DND-41 (cell line): ENCODE measurements at regions not wholly inside any gene's neighbourhood (a gene's known extent, or its start where the extent isn't known, plus 50 kb on each side); places are given as distances from the start of the nearest gene placed in this dataset.

Source experiments
- ATAC-seq: fragments of 200-7000 bp; cut with Tn5 transposase; 3 replicates; pipeline ENCODE4 v1.9.1; 2021; ENCODE audit warnings: low read depth; ENCODE audit not compliant: insufficient read depth
- DNase-seq: peaks from one replicate; pipeline ENCODE4 v3.0.0-alpha.2; 2020
- H2AFZ ChIP-seq: 2 replicates; pipeline ENCODE4 v1.6.0; 2012; ENCODE audit warnings: low read depth, low read length
- H3K27ac ChIP-seq: 2 replicates; pipeline ENCODE4 v1.5.1; 2012; ENCODE audit warnings: low read length, inconsistent platforms
- H3K27me3 ChIP-seq: fragments of 200-600 bp; sonication (generic); 2 replicates; pipeline ENCODE4 v1.6.0; 2012; ENCODE audit warnings: low read length, mild to moderate bottlenecking, inconsistent platforms; ENCODE audit not compliant: insufficient read depth, poor library complexity
- H3K36me3 ChIP-seq: 2 replicates; pipeline ENCODE4 v1.5.1; 2012; ENCODE audit warnings: low read length, inconsistent platforms; ENCODE audit not compliant: insufficient read depth
- H3K4me1 ChIP-seq: 2 replicates; pipeline ENCODE4 v1.5.1; 2012; ENCODE audit warnings: mild to moderate bottlenecking, low read length; ENCODE audit not compliant: insufficient read depth
- H3K4me2 ChIP-seq: 2 replicates; pipeline ENCODE4 v1.6.0; 2012; ENCODE audit warnings: mild to moderate bottlenecking, moderate library complexity, low read length, inconsistent platforms; ENCODE audit not compliant: insufficient read depth
- H3K4me3 ChIP-seq, 2 experiments: fragments of 200-600 bp in 1 of 2; shearing (Covaris generic) in 1 of 2; 2 replicates each; pipeline ENCODE4 v1.5.1; 2012 to 2016; ENCODE audit warnings: inconsistent platforms in 2 of 2, low read length in 2 of 2, mild to moderate bottlenecking in 2 of 2, low read depth in 1 of 2, moderate library complexity in 1 of 2
- H3K79me2 ChIP-seq: 2 replicates; pipeline ENCODE4 v1.6.0; 2012; ENCODE audit warnings: low read length, inconsistent platforms; ENCODE audit not compliant: insufficient read depth
- H3K9ac ChIP-seq: 2 replicates; pipeline ENCODE4 v1.6.0; 2012; ENCODE audit warnings: low read depth, mild to moderate bottlenecking, inconsistent platforms, low read length, moderate library complexity
- H3K9me3 ChIP-seq: 2 replicates; pipeline ENCODE4 v1.5.1; 2012; ENCODE audit warnings: low read length, moderate library complexity, mild to moderate bottlenecking, inconsistent platforms; ENCODE audit not compliant: insufficient read depth, severe bottlenecking
- H4K20me1 ChIP-seq: 2 replicates; pipeline ENCODE4 v1.6.0; 2012; ENCODE audit warnings: low read length; ENCODE audit not compliant: insufficient read depth
- EZH2 ChIP-seq: IDR thresholded peaks from 3 replicates; pipeline ENCODE4 v1.6.1; 2012; ENCODE audit warnings: borderline replicate concordance, low read depth, mild to moderate bottlenecking, moderate library complexity, low read length, inconsistent platforms; ENCODE audit not compliant: severe bottlenecking
- TF ChIP-seq, protein P1 (sequence below): IDR thresholded peaks from 2 replicates; pipeline ENCODE4 v1.5.1; 2012; ENCODE audit warnings: borderline replicate concordance, low read length, moderate library complexity, mild to moderate bottlenecking; ENCODE audit not compliant: poor library complexity, severe bottlenecking; ENCODE audit errors: extremely low read depth

- Histone ChIP-seq H3K79me2 (no peaks in the 10 kb centered on the region), H3K9ac (no peak overlapping the region)
- TF ChIP-seq EZH2: no peak
- TF ChIP-seq, protein P1, sequence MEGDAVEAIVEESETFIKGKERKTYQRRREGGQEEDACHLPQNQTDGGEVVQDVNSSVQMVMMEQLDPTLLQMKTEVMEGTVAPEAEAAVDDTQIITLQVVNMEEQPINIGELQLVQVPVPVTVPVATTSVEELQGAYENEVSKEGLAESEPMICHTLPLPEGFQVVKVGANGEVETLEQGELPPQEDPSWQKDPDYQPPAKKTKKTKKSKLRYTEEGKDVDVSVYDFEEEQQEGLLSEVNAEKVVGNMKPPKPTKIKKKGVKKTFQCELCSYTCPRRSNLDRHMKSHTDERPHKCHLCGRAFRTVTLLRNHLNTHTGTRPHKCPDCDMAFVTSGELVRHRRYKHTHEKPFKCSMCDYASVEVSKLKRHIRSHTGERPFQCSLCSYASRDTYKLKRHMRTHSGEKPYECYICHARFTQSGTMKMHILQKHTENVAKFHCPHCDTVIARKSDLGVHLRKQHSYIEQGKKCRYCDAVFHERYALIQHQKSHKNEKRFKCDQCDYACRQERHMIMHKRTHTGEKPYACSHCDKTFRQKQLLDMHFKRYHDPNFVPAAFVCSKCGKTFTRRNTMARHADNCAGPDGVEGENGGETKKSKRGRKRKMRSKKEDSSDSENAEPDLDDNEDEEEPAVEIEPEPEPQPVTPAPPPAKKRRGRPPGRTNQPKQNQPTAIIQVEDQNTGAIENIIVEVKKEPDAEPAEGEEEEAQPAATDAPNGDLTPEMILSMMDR: no peak
Observed at GRCh38 chr7:38122501-38122900, 55.5 kb upstream of the STARD3NL start.

DNA sequence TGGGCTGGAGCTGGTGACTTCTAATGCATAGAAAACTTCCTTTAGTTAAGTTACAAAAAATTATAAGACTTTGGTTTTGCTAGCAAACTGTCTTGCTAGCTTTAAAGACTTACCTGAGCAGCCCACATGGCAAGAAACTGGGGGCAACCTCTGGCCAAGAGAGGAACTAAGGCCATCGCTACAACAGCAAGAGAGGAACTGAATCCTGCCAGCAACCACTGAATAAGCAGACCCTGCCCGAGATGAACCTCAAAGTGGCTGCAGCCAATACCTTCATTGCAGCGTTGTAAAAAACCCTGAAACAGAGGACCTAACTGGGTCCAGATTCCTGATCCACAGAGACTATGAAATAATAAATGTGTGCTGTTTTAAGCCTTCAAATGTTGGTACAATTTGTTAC is 54.6 kb upstream of the STARD3NL start:
- Histone ChIP-seq H3K9ac (no peak overlapping the region), H3K27me3 (peaks cover 3% of the 10 kb centered on the region), H3K9me3 (no peaks in the 10 kb centered on the region), H3K79me2 (no peaks in the 10 kb centered on the region), H3K4me3 (no peak overlapping the region), H3K4me1 (no peaks in the 10 kb centered on the region), H4K20me1 (no peaks in the 10 kb centered on the region), H3K27ac (no peak overlapping the region), H3K4me2 (no peak overlapping the region), H2AFZ (no peak overlapping the region), H3K36me3 (no peaks in the 10 kb centered on the region)
- no peak for ATAC-seq
- TF ChIP-seq, protein P1: no peak
- TF ChIP-seq EZH2: no peak
- DNase-seq: no peak

More at GRCh38 chr7:38122501-38122900, 55.5 kb upstream of the STARD3NL start:
- H3K4me1 ChIP-seq: no peaks in the 10 kb centered on the region
- no peak overlapping the region for H3K4me2 ChIP-seq
- H3K36me3 ChIP-seq: no peaks in the 10 kb centered on the region
- ATAC-seq: no peak
- no peak overlapping the region for H3K4me3 ChIP-seq
- no peak for DNase-seq
- no peaks in the 10 kb centered on the region for H3K9me3 ChIP-seq
- peaks cover 3% of the 10 kb centered on the region for H3K27me3 ChIP-seq
- no peak overlapping the region for H2AFZ ChIP-seq
- H3K27ac ChIP-seq: no peak overlapping the region
- no peaks in the 10 kb centered on the region for H4K20me1 ChIP-seq

DNA sequence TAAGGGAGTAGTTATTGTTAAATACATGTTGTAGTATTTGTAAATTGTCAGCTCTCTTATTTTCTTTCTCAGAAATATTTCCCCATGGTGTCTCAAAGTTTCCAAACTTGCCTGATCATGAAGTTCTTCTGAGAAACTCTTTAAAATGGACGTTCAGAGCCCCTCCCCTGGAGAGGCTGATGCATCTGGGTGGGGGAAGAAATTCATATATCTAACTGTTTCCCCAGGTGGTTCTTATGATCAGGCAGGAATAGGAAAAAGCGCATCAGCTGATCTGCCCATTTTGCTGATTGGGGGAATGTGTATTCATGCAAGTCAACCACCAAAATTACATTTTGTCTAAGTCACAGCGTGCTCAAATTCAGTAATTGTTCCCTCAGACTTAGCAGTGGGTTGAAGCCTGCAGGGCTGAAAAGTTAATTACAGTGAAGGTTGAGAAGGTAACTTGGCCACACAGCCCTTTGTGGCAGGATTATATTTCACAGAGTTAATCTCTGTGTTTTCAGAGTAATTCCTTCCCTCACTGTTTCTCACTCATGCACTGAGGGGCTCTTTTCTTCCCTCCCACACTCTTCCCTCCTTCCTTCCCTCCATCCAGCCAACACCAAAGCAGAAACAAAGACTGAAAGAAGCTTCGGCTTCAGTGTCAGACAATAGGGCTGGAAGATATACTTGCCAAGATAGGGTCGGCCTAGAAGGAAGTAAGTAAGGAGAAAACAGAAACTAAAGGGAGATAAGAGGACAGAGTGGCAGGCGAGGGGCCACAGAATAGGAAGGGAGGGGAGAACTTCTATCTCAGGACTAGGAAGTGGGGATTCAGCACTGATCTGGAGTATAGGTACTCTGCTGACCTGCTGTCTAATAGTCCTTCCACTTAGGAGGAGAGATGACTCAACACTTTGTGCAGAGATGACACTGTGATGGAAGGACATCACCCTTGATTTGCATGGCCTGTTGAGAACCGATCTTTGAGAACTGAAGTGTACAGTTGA is 50.5 kb upstream of the STARD3NL start:
- TF ChIP-seq EZH2: no peak
- TF ChIP-seq, protein P1: no peak
- Histone ChIP-seq H3K36me3 (no peaks in the 10 kb centered on the region), H4K20me1 (no peaks in the 10 kb centered on the region), H3K79me2 (no peaks in the 10 kb centered on the region), H3K4me3 (no peak overlapping the region), H3K9ac (no peak overlapping the region), H3K27ac (no peak overlapping the region), H3K9me3 (no peaks in the 10 kb centered on the region), H3K4me2 (no peak overlapping the region), H3K27me3 (no peaks in the 10 kb centered on the region), H2AFZ (no peak overlapping the region), H3K4me1 (no peaks in the 10 kb centered on the region)
- ATAC-seq: no peak
- no peak for DNase-seq
